SU-DHL-6 (cell line): ENCODE measurements at regions not wholly inside any gene's neighbourhood (a gene's known extent, or its start where the extent isn't known, plus 50 kb on each side); places are given as distances from the start of the nearest gene placed in this dataset.

Source experiments
- H2AFZ ChIP-seq: fragments of 200-600 bp; sonication (generic); 2 replicates; pipeline ENCODE4 v1.6.1; 2014; ENCODE audit warnings: low read depth, mild to moderate bottlenecking, moderate library complexity, mixed read lengths, antibody characterized with exemption, low read length; ENCODE audit not compliant: severe bottlenecking
- H3F3A ChIP-seq: fragments of 200-600 bp; shearing (Covaris generic); 2 replicates; pipeline ENCODE4 v1.6.0; 2016; ENCODE audit warnings: antibody characterized with exemption, mild to moderate bottlenecking; ENCODE audit not compliant: insufficient read depth
- H3K27ac ChIP-seq: fragments of 200-600 bp; sonication (generic); 2 replicates; pipeline ENCODE4 v1.5.1; 2016; ENCODE audit warnings: low read depth, mild to moderate bottlenecking, low read length, moderate library complexity, mixed read lengths
- H3K27me3 ChIP-seq: fragments of 200-600 bp; sonication (generic), shearing (Covaris generic); 2 replicates; pipeline ENCODE4 v1.6.0; 2014; ENCODE audit warnings: mild to moderate bottlenecking, low read length
- H3K36me3 ChIP-seq: fragments of 200-600 bp; sonication (generic); 2 replicates; pipeline ENCODE4 v1.6.1; 2014; ENCODE audit warnings: mild to moderate bottlenecking, low read length, mixed read lengths
- H3K4me2 ChIP-seq: fragments of 300-600, 200-600 bp; shearing (Covaris generic), sonication (generic); 2 replicates; pipeline ENCODE4 v1.6.0; 2014; ENCODE audit warnings: low read length, low read depth, mild to moderate bottlenecking; ENCODE audit not compliant: poor library complexity, severe bottlenecking
- H3K4me3 ChIP-seq: fragments of 200-600 bp; sonication (generic); 2 replicates; pipeline ENCODE4 v1.5.1; 2014; ENCODE audit warnings: antibody characterized with exemption, low read length, mild to moderate bottlenecking, mixed read lengths; ENCODE audit not compliant: insufficient read depth, poor library complexity, severe bottlenecking
- H3K79me2 ChIP-seq: fragments of 200-600 bp; sonication (generic); 2 replicates; pipeline ENCODE4 v1.6.1; 2014; ENCODE audit warnings: mild to moderate bottlenecking, low read length, moderate library complexity; ENCODE audit not compliant: insufficient read depth
- H3K9ac ChIP-seq: fragments of 200-600 bp; sonication (generic); 2 replicates; pipeline ENCODE4 v1.7.0; 2014; ENCODE audit warnings: mild to moderate bottlenecking, low read length
- H3K9me2 ChIP-seq: fragments of 200-600 bp; sonication (generic); replicated peaks from 2 replicates; pipeline ENCODE4 v1.6.1; 2014; ENCODE audit warnings: low read length; ENCODE audit not compliant: insufficient read depth
- H3K9me3 ChIP-seq: fragments of 200-600 bp; sonication (generic); 2 replicates; pipeline ENCODE4 v1.6.1; 2014; ENCODE audit warnings: low read length, mixed read lengths; ENCODE audit not compliant: insufficient read depth
- H4K20me1 ChIP-seq: fragments of 200-600 bp; sonication (generic); 2 replicates; pipeline ENCODE4 v1.6.1; 2014; ENCODE audit warnings: low read depth, mild to moderate bottlenecking, antibody characterized with exemption, low read length, moderate library complexity, mixed read lengths
- CTCF ChIP-seq: fragments of 200-600 bp; sonication (generic); IDR thresholded peaks from one replicate; pipeline ENCODE4 v1.5.1; 2017; ENCODE audit warnings: antibody characterized with exemption, mild to moderate bottlenecking, low read length, moderate library complexity; ENCODE audit not compliant: insufficient read depth, poor library complexity, severe bottlenecking
- EZH2phosphoT487 ChIP-seq: fragments of 200-600 bp; sonication (generic), shearing (Covaris generic); conservative IDR thresholded peaks from 2 replicates; pipeline ENCODE4 v1.6.1; 2018; ENCODE audit warnings: mild to moderate bottlenecking, antibody characterized with exemption, low read length, moderate library complexity, mixed read lengths

- Histone ChIP-seq H3K9me2 (no peaks in the 10 kb centered on the region), H3K4me2 (no peak overlapping the region), H3K27ac (no peak overlapping the region), H3K79me2 (no peaks in the 10 kb centered on the region), H3K4me3 (no peak overlapping the region), H3F3A (no peaks in the 10 kb centered on the region), H3K9me3 (no peaks in the 10 kb centered on the region), H4K20me1 (no peaks in the 10 kb centered on the region), H2AFZ (no peak overlapping the region), H3K9ac (no peak overlapping the region), H3K27me3 (peaks cover 3% of the 10 kb centered on the region; the same call in 1 of the 2 replicates), H3K36me3 (no peaks in the 10 kb centered on the region)
- TF ChIP-seq CTCF: no peak
- TF ChIP-seq EZH2phosphoT487: no peak
Observed at GRCh38 chr2:182553483-182553882, 126.6 kb upstream of the PDE1A start.

- Histone ChIP-seq H4K20me1 (no peaks in the 10 kb centered on the region), H3K9me3 (no peaks in the 10 kb centered on the region), H3K27ac (no peak overlapping the region), H3K27me3 (peaks cover 3% of the 10 kb centered on the region; the same call in 1 of the 2 replicates), H3K9ac (no peak overlapping the region), H3K4me2 (no peak overlapping the region), H3K4me3 (no peak overlapping the region), H2AFZ (no peak overlapping the region), H3K9me2 (no peaks in the 10 kb centered on the region), H3K36me3 (no peaks in the 10 kb centered on the region), H3F3A (no peaks in the 10 kb centered on the region), H3K79me2 (no peaks in the 10 kb centered on the region)
- TF ChIP-seq CTCF (no peak), EZH2phosphoT487 (no peak)
Observed at GRCh38 chr2:182554950-182555349, 128.1 kb upstream of the PDE1A start.

GRCh38 chr2:182558564-182558963 lies 131.7 kb upstream of the PDE1A start:
- H3K4me2 ChIP-seq: no peak overlapping the region

More at GRCh38 chr2:182558564-182558963, 131.7 kb upstream of the PDE1A start:
- Histone ChIP-seq H3K4me3 (no peak overlapping the region), H3K9me2 (no peaks in the 10 kb centered on the region), H3F3A (no peaks in the 10 kb centered on the region), H3K9me3 (no peaks in the 10 kb centered on the region), H3K9ac (no peak overlapping the region), H4K20me1 (no peaks in the 10 kb centered on the region), H2AFZ (no peak overlapping the region), H3K79me2 (no peaks in the 10 kb centered on the region), H3K27ac (no peak overlapping the region), H3K27me3 (no peaks in the 10 kb centered on the region; the same call in 1 of the 2 replicates), H3K36me3 (no peaks in the 10 kb centered on the region)
- TF ChIP-seq EZH2phosphoT487 (no peak), CTCF (no peak)
